H9 (cell line): ENCODE measurements at regions not wholly inside any gene's neighbourhood (a gene's known extent, or its start where the extent isn't known, plus 50 kb on each side); places are given as distances from the start of the nearest gene placed in this dataset.

Source experiments
- DNase-seq: peaks from one replicate; pipeline ENCODE4 v3.0.0-alpha.2; 2017
- H2AFZ ChIP-seq: one replicate; pipeline ENCODE4 v1.6.1; 2013; ENCODE audit warnings: mild to moderate bottlenecking, low read length, control low read depth, moderate library complexity
- H2AK5ac ChIP-seq: 2 replicates; pipeline ENCODE4 v1.6.1; 2013; ENCODE audit warnings: low read length, control low read depth, mixed read lengths; ENCODE audit not compliant: insufficient read length
- H2BK120ac ChIP-seq: one replicate; pipeline ENCODE4 v1.6.1; 2013; ENCODE audit warnings: low read depth, mild to moderate bottlenecking, low read length, control low read depth, inconsistent platforms; ENCODE audit not compliant: poor library complexity, severe bottlenecking
- H2BK12ac ChIP-seq: 2 replicates; pipeline ENCODE4 v1.6.1; 2013; ENCODE audit warnings: low read length, control low read depth, mixed read lengths, low read depth; ENCODE audit not compliant: insufficient read length
- H2BK15ac ChIP-seq: 2 replicates; pipeline ENCODE4 v1.6.1; 2013; ENCODE audit warnings: low read depth, low read length, control low read depth
- H2BK20ac ChIP-seq: one replicate; pipeline ENCODE4 v1.6.1; 2013; ENCODE audit warnings: low read depth, mild to moderate bottlenecking, low read length, control low read depth, inconsistent platforms; ENCODE audit not compliant: poor library complexity, severe bottlenecking
- H2BK5ac ChIP-seq: 2 replicates; pipeline ENCODE4 v1.6.1; 2013; ENCODE audit warnings: low read length, control low read depth, mixed read lengths; ENCODE audit not compliant: insufficient read length
- H3K14ac ChIP-seq: 2 replicates; pipeline ENCODE4 v1.6.1; 2013; ENCODE audit warnings: low read length, control low read depth; ENCODE audit not compliant: insufficient read depth
- H3K18ac ChIP-seq: 2 replicates; pipeline ENCODE4 v1.6.1; 2013; ENCODE audit warnings: low read depth, mild to moderate bottlenecking, mixed read lengths, low read length, control low read depth; ENCODE audit not compliant: insufficient read length
- H3K23ac ChIP-seq: 2 replicates; pipeline ENCODE4 v1.6.1; 2013; ENCODE audit warnings: low read length, control low read depth, mixed read lengths, low read depth; ENCODE audit not compliant: insufficient read length
- H3K23me2 ChIP-seq: 2 replicates; pipeline ENCODE4 v1.6.1; 2013; ENCODE audit warnings: low read depth, mild to moderate bottlenecking, mixed read lengths, low read length, control low read depth; ENCODE audit not compliant: insufficient read length, poor library complexity, severe bottlenecking
- H3K27ac ChIP-seq: 2 replicates; pipeline ENCODE4 v1.5.1; 2013; ENCODE audit warnings: low read length, control low read depth, mixed read lengths, low read depth; ENCODE audit not compliant: insufficient read length
- H3K27me3 ChIP-seq: 2 replicates; pipeline ENCODE4 v1.6.1; 2013; ENCODE audit warnings: low read length, control low read depth, inconsistent platforms; ENCODE audit not compliant: insufficient read depth
- H3K4ac ChIP-seq: 2 replicates; pipeline ENCODE4 v1.6.1; 2013; ENCODE audit warnings: low read depth, mild to moderate bottlenecking, control low read depth, inconsistent platforms, low read length, moderate library complexity
- H3K4me1 ChIP-seq: 2 replicates; pipeline ENCODE4 v1.6.1; 2013; ENCODE audit warnings: low read length, control low read depth, inconsistent platforms; ENCODE audit not compliant: insufficient read depth
- H3K4me2 ChIP-seq: 2 replicates; pipeline ENCODE4 v1.6.1; 2013; ENCODE audit warnings: low read length, control low read depth, mixed read lengths; ENCODE audit not compliant: insufficient read length, insufficient read depth
- H3K56ac ChIP-seq: 2 replicates; pipeline ENCODE4 v1.6.1; 2013; ENCODE audit warnings: low read depth, mild to moderate bottlenecking, mixed read lengths, low read length, control low read depth; ENCODE audit not compliant: insufficient read length
- H3K79me1 ChIP-seq: 2 replicates; pipeline ENCODE4 v1.6.1; 2013; ENCODE audit warnings: low read depth, mild to moderate bottlenecking, moderate library complexity, low read length, control low read depth, inconsistent platforms; ENCODE audit not compliant: insufficient read depth, poor library complexity, severe bottlenecking
- H3K79me2 ChIP-seq: 2 replicates; pipeline ENCODE4 v1.6.1; 2013; ENCODE audit warnings: low read length, control low read depth, inconsistent platforms; ENCODE audit not compliant: insufficient read depth
- H3K9ac ChIP-seq: 2 replicates; pipeline ENCODE4 v1.6.1; 2013; ENCODE audit warnings: low read length, control low read depth, mixed read lengths; ENCODE audit not compliant: insufficient read length; ENCODE audit errors: extremely low read depth
- H3K9me3 ChIP-seq: one replicate; pipeline ENCODE4 v1.6.1; 2013; ENCODE audit warnings: low read depth, low read length, inconsistent platforms; ENCODE audit not compliant: control insufficient read depth
- H3T11ph ChIP-seq: one replicate; pipeline ENCODE4 v1.6.1; 2013; ENCODE audit warnings: mild to moderate bottlenecking, low read length, control low read depth, inconsistent platforms
- H4K20me1 ChIP-seq: one replicate; pipeline ENCODE4 v1.6.1; 2013; ENCODE audit not compliant: control insufficient read depth, insufficient read length, insufficient read depth
- H4K5ac ChIP-seq: 2 replicates; pipeline ENCODE4 v1.6.1; 2013; ENCODE audit warnings: low read depth, mild to moderate bottlenecking, mixed read lengths, low read length, control low read depth; ENCODE audit not compliant: insufficient read length
- H4K8ac ChIP-seq: replicated peaks from 2 replicates; pipeline ENCODE4 v1.6.1; 2013; ENCODE audit warnings: low read length, control low read depth, mixed read lengths, low read depth; ENCODE audit not compliant: insufficient read length
- H4K91ac ChIP-seq: 2 replicates; pipeline ENCODE4 v1.6.1; 2013; ENCODE audit warnings: low read depth, mild to moderate bottlenecking, moderate library complexity, mixed read lengths, low read length, control low read depth; ENCODE audit not compliant: insufficient read length
- H3K27ac Mint-ChIP-seq, 3 experiments: 2 replicates in 2 of 3; 3 replicates in 1 of 3; pipeline ENCODE4 v1.8.0; 2020 to 2021; ENCODE audit warnings: mixed read lengths in 3 of 3, mild to moderate bottlenecking in 1 of 3, moderate library complexity in 1 of 3
- H3K27me3 Mint-ChIP-seq: 2 replicates; pipeline ENCODE4 v1.8.0; 2021; ENCODE audit warnings: low read depth, mild to moderate bottlenecking, moderate library complexity, mixed read lengths
- H3K36me3 Mint-ChIP-seq, 3 experiments: 2 replicates in 2 of 3; 3 replicates in 1 of 3; pipeline ENCODE4 v1.8.0; 2020 to 2021; ENCODE audit warnings: low read depth in 3 of 3, mixed read lengths in 3 of 3; ENCODE audit not compliant: insufficient read depth in 1 of 3
- H3K4me1 Mint-ChIP-seq, 2 experiments: 2 replicates each; pipeline ENCODE4 v1.8.0; 2020; ENCODE audit warnings: mixed read lengths in 2 of 2
- H3K4me3 Mint-ChIP-seq, 2 experiments: 2 replicates in 1 of 2; 3 replicates in 1 of 2; pipeline ENCODE4 v1.8.0; 2020 to 2021; ENCODE audit warnings: mild to moderate bottlenecking in 2 of 2, mixed read lengths in 2 of 2, moderate library complexity in 1 of 2
- H3K9me3 Mint-ChIP-seq, 2 experiments: 2 replicates in 1 of 2; 3 replicates in 1 of 2; pipeline ENCODE4 v1.8.0; 2020; ENCODE audit warnings: mild to moderate bottlenecking in 2 of 2, mixed read lengths in 2 of 2, moderate library complexity in 1 of 2
- CTCF ChIP-seq: fragments of 200-600 bp; sonication (generic); conservative IDR thresholded peaks from 3 replicates; pipeline ENCODE4 v1.8.0; 2021; ENCODE audit warnings: antibody characterized with exemption, mild to moderate bottlenecking

GRCh38 chr2:58339548-58340243 lies 98.6 kb upstream of the FANCL start:
- Histone ChIP-seq H3K56ac (no peak overlapping the region), H2BK120ac (no peak overlapping the region), H2BK12ac (no peak overlapping the region), H3T11ph (no peak overlapping the region), H3K4ac (no peak overlapping the region), H3K9me3 (no peaks in the 10 kb centered on the region), H3K27me3 (no peaks in the 10 kb centered on the region), H2AK5ac (no peak overlapping the region), H4K91ac (no peak overlapping the region), H4K8ac (no peak overlapping the region), H3K27ac (no peak overlapping the region), H3K79me1 (no peaks in the 10 kb centered on the region), H2BK20ac (no peak overlapping the region), H3K4me2 (no peak overlapping the region), H4K20me1 (no peaks in the 10 kb centered on the region), H3K4me1 (no peaks in the 10 kb centered on the region), H3K23ac (no peak overlapping the region), H2BK15ac (no peak overlapping the region), H2AFZ (no peak overlapping the region), H3K9ac (no peak overlapping the region), H3K14ac (no peak overlapping the region), H3K79me2 (no peaks in the 10 kb centered on the region), H2BK5ac (no peak overlapping the region), H4K5ac (no peak overlapping the region), H3K18ac (no peak overlapping the region), H3K23me2 (no peaks in the 10 kb centered on the region)
- Mint-ChIP-seq H3K4me1 (peaks cover 2 to 12% of the 10 kb centered on the region in 2 experiments; a peak in 3 of 4 replicates), H3K27me3 (no peaks in the 10 kb centered on the region), H3K36me3 (peaks cover 0 to 2% (median 0%) of the 10 kb centered on the region in 3 experiments; a peak in 1 of 7 replicates), H3K4me3 (no peak overlapping the region), H3K9me3 (no peaks in the 10 kb centered on the region), H3K27ac (no peak overlapping the region)
- no peak for DNase-seq
- TF ChIP-seq CTCF = no peak
